Loucy (cell line): ENCODE measurements at regions not wholly inside any gene's neighbourhood (a gene's known extent, or its start where the extent isn't known, plus 50 kb on each side); places are given as distances from the start of the nearest gene placed in this dataset.

Experiments used
- H2AFZ ChIP-seq: fragments of 200-600 bp; sonication (generic); 2 replicates; pipeline ENCODE4 v1.6.0; 2016; ENCODE audit warnings: antibody characterized with exemption, mild to moderate bottlenecking, low read length, moderate library complexity
- H3F3A ChIP-seq: fragments of 200-600 bp; 2 replicates; pipeline ENCODE4 v1.6.0; 2016; ENCODE audit warnings: antibody characterized with exemption, low read depth, mild to moderate bottlenecking
- H3K27me3 ChIP-seq: fragments of 200-600 bp; sonication (generic); 2 replicates; pipeline ENCODE4 v1.6.1; 2014; ENCODE audit warnings: low read length, mild to moderate bottlenecking; ENCODE audit not compliant: insufficient read depth, poor library complexity, severe bottlenecking
- H3K36me3 ChIP-seq: fragments of 200-600 bp; sonication (generic); 2 replicates; pipeline ENCODE4 v1.6.1; 2016; ENCODE audit warnings: low read length; ENCODE audit not compliant: insufficient read depth
- H3K4me1 ChIP-seq: fragments of 200-600 bp; sonication (generic); 2 replicates; pipeline ENCODE4 v1.5.1; 2014; ENCODE audit warnings: low read length, mild to moderate bottlenecking; ENCODE audit not compliant: insufficient read depth, poor library complexity, severe bottlenecking
- H3K4me2 ChIP-seq: fragments of 200-600 bp; sonication (generic); 2 replicates; pipeline ENCODE4 v1.6.0; 2014; ENCODE audit warnings: antibody characterized with exemption, low read length, low read depth, mild to moderate bottlenecking; ENCODE audit not compliant: poor library complexity, severe bottlenecking
- H3K4me3 ChIP-seq: fragments of 200-600 bp; sonication (generic); 2 replicates; pipeline ENCODE4 v1.5.1; 2014; ENCODE audit warnings: low read length, mild to moderate bottlenecking, mixed read lengths; ENCODE audit not compliant: poor library complexity, severe bottlenecking
- H3K79me2 ChIP-seq: fragments of 200-600 bp; sonication (generic); 2 replicates; pipeline ENCODE4 v1.6.1; 2014; ENCODE audit warnings: low read length; ENCODE audit not compliant: insufficient read depth
- H3K9ac ChIP-seq: fragments of 200-600 bp; sonication (generic); 2 replicates; pipeline ENCODE4 v1.6.0; 2014; ENCODE audit warnings: mild to moderate bottlenecking, low read depth, low read length, moderate library complexity; ENCODE audit not compliant: poor library complexity, severe bottlenecking
- H3K9me2 ChIP-seq: fragments of 200-600 bp; sonication (generic); replicated peaks from 2 replicates; pipeline ENCODE4 v1.6.1; 2016; ENCODE audit warnings: low read depth, low read length, mixed read lengths
- H3K9me3 ChIP-seq: fragments of 200-600 bp; sonication (generic); 2 replicates; pipeline ENCODE4 v1.6.1; 2014; ENCODE audit warnings: mild to moderate bottlenecking, antibody characterized with exemption, low read length, low read depth; ENCODE audit not compliant: insufficient read depth
- H4K20me1 ChIP-seq: fragments of 200-600 bp; sonication (generic); 2 replicates; pipeline ENCODE4 v1.6.0; 2014; ENCODE audit warnings: antibody characterized with exemption, low read length, mild to moderate bottlenecking; ENCODE audit not compliant: insufficient read depth, poor library complexity, severe bottlenecking
- CTCF ChIP-seq: fragments of 200-600 bp; sonication (generic); conservative IDR thresholded peaks from 2 replicates; pipeline ENCODE4 v1.5.1; 2014; ENCODE audit warnings: mild to moderate bottlenecking, antibody characterized with exemption, low read length
- EZH2phosphoT487 ChIP-seq: fragments of 200-600 bp; IDR thresholded peaks from 2 replicates; pipeline ENCODE4 v1.6.1; 2018; ENCODE audit warnings: antibody characterized with exemption, mild to moderate bottlenecking, moderate library complexity, borderline replicate concordance

GRCh38 chr4:125390126-125390525 is 75.4 kb downstream of the FAT4 start:
- H2AFZ ChIP-seq: no peak overlapping the region
- no peak overlapping the region for H3K4me2 ChIP-seq
- H3K4me1 ChIP-seq: no peaks in the 10 kb centered on the region

GRCh38 chr4:125390727-125391126 is 76.0 kb downstream of the FAT4 start:
- Histone ChIP-seq H3K9me2 (no peaks in the 10 kb centered on the region), H3K4me3 (no peak overlapping the region), H3K4me2 (no peak overlapping the region), H3K27me3 (no peaks in the 10 kb centered on the region), H4K20me1 (no peaks in the 10 kb centered on the region), H3K9me3 (peaks cover 2% of the 10 kb centered on the region; the same call in 1 of the 2 replicates), H3F3A (no peaks in the 10 kb centered on the region), H3K9ac (no peak overlapping the region), H2AFZ (no peak overlapping the region), H3K36me3 (no peaks in the 10 kb centered on the region), H3K79me2 (no peaks in the 10 kb centered on the region), H3K4me1 (no peaks in the 10 kb centered on the region)
- TF ChIP-seq CTCF (no peak), EZH2phosphoT487 (no peak)

More at GRCh38 chr4:125390126-125390525, 75.4 kb downstream of the FAT4 start:
- Histone ChIP-seq H4K20me1 (no peaks in the 10 kb centered on the region), H3K9ac (no peak overlapping the region), H3K9me3 (peaks cover 2% of the 10 kb centered on the region; the same call in 1 of the 2 replicates), H3K27me3 (no peaks in the 10 kb centered on the region), H3K36me3 (no peaks in the 10 kb centered on the region), H3K9me2 (no peaks in the 10 kb centered on the region), H3F3A (no peaks in the 10 kb centered on the region), H3K4me3 (no peak overlapping the region), H3K79me2 (no peaks in the 10 kb centered on the region)
- no peak for TF ChIP-seq EZH2phosphoT487
- no peak for TF ChIP-seq CTCF

GRCh38 chr4:125392694-125393093 is 77.9 kb downstream of the FAT4 start:
- Histone ChIP-seq H3K4me3 (no peak overlapping the region), H3F3A (no peaks in the 10 kb centered on the region), H4K20me1 (no peaks in the 10 kb centered on the region), H3K36me3 (no peaks in the 10 kb centered on the region), H3K27me3 (no peaks in the 10 kb centered on the region), H3K9me3 (peaks cover 2% of the 10 kb centered on the region; the same call in 1 of the 2 replicates), H2AFZ (no peak overlapping the region), H3K9ac (no peak overlapping the region), H3K4me1 (no peaks in the 10 kb centered on the region), H3K9me2 (no peaks in the 10 kb centered on the region), H3K4me2 (no peak overlapping the region), H3K79me2 (no peaks in the 10 kb centered on the region)
- TF ChIP-seq EZH2phosphoT487 (no peak), CTCF (no peak)
